ENCODE measurements at regions not wholly inside any gene's neighbourhood (a gene's known extent, or its start where the extent isn't known, plus 50 kb on each side); places are given as distances from the start of the nearest gene placed in this dataset.

DNA sequence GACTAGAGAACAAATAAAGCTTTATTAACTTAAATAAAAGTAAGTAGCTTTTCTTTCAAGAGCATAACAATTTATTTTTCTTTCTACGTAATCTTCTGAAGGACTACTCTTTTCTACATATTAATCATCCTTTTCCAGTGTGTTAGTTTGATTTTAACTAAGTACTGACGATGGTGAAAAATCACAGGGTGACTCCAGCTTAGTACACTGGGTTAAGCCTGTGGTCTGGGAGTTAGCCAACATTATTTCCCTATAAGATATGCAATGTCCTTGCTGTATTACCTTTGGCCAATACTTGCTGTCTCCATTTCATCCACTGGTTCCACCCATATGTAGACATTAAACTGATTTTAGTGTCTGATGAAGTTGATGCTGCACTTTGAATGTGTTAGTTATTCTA, 508.6 kb upstream of the SUCLG2 start:
- no peaks in the 10 kb centered on the region for H3K4me1 Mint-ChIP-seq
- no peaks in the 10 kb centered on the region for H3K36me3 Mint-ChIP-seq (ENCODE audit: low read depth)
- H3K27ac Mint-ChIP-seq (ENCODE audit: unreplicated experiment), result no peak overlapping the region
- H3K27me3 Mint-ChIP-seq (ENCODE audit: low read depth), result no peaks in the 10 kb centered on the region
- no peak overlapping the region for H3K4me3 Mint-ChIP-seq
- TF ChIP-seq, protein P1, sequence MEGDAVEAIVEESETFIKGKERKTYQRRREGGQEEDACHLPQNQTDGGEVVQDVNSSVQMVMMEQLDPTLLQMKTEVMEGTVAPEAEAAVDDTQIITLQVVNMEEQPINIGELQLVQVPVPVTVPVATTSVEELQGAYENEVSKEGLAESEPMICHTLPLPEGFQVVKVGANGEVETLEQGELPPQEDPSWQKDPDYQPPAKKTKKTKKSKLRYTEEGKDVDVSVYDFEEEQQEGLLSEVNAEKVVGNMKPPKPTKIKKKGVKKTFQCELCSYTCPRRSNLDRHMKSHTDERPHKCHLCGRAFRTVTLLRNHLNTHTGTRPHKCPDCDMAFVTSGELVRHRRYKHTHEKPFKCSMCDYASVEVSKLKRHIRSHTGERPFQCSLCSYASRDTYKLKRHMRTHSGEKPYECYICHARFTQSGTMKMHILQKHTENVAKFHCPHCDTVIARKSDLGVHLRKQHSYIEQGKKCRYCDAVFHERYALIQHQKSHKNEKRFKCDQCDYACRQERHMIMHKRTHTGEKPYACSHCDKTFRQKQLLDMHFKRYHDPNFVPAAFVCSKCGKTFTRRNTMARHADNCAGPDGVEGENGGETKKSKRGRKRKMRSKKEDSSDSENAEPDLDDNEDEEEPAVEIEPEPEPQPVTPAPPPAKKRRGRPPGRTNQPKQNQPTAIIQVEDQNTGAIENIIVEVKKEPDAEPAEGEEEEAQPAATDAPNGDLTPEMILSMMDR (conservative IDR thresholded peaks at IDR 0.05), result no peak
- no peaks in the 10 kb centered on the region for H3K9me3 Mint-ChIP-seq
- no peak for DNase-seq (ENCODE audit: low read depth, low spot score)

DNA sequence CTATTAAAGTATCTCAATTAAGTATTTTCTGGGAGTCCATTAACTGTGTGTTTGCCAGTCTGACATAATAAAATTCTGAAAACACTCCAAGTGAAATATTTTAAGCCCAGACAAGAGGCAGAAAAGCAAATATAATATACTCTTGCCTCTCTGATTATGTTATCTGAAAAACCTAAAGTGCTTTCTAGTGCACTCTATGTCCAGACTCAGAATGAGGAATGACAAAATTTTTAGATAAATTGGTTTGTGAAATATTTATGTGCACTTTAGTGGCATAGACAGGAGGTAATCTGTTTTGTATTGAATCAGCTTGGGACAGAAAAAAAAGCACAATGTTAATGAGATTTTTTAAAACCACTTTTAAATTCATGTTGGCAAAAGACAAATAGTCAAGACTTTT, 508.2 kb upstream of the SUCLG2 start:
- H3K4me3 Mint-ChIP-seq, result no peak overlapping the region
- H3K36me3 Mint-ChIP-seq (ENCODE audit: low read depth), result no peaks in the 10 kb centered on the region
- no peaks in the 10 kb centered on the region for H3K4me1 Mint-ChIP-seq
- no peak for DNase-seq (ENCODE audit: low read depth, low spot score)
- no peaks in the 10 kb centered on the region for H3K27me3 Mint-ChIP-seq (ENCODE audit: low read depth)
- TF ChIP-seq, protein P1 (conservative IDR thresholded peaks at IDR 0.05), result no peak
- H3K9me3 Mint-ChIP-seq, result no peaks in the 10 kb centered on the region
- no peak overlapping the region for H3K27ac Mint-ChIP-seq (ENCODE audit: unreplicated experiment)

DNA sequence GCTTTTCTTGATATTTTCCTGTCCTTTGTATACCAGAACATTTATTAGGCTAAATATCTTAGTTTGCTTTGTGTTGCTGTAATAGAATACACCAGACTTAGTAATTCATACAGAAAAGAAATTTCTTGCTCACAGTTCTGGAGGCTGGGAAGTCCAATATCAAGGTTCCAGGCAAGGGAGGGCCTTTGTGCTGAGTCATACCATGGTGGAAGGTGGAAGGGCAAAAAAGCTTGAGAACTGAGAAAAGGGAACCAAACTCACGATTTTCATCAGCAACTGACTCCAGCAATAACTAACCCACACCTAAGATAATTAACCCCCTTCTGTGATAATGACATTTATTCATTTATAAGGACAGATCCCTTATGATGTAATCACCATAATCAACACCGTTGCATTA, 496.9 kb upstream of the SUCLG2 start:
- DNase-seq (ENCODE audit: low read depth, low spot score), result no peak
- Mint-ChIP-seq H3K4me3 (no peak overlapping the region), H3K27me3 (ENCODE audit: low read depth) (no peaks in the 10 kb centered on the region), H3K36me3 (ENCODE audit: low read depth) (no peaks in the 10 kb centered on the region), H3K27ac (ENCODE audit: unreplicated experiment) (no peak overlapping the region), H3K4me1 (no peaks in the 10 kb centered on the region), H3K9me3 (no peaks in the 10 kb centered on the region)
- TF ChIP-seq, protein P1 (conservative IDR thresholded peaks at IDR 0.05), result no peak

DNA sequence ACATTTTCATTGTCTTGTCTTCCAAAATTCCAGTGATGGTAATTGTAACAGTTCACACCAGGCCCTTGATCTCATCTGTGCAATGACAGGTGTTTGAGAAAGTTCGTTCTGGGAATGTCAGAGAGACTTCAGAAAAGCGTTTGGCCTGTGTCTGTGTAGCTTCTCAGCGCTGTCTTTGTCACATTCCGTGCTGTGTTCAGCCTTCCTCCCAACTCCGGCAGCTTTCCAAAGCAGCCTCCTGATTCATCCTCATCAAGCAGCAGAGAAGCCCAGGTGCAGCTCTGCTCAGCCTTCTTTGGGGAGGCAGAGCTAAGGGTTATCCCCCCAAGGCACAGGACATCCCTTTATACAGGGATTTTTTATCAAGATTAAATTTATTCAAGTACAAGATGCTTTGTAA, 494.0 kb upstream of the SUCLG2 start:
- H3K27me3 Mint-ChIP-seq (ENCODE audit: low read depth), result no peaks in the 10 kb centered on the region
- DNase-seq (ENCODE audit: low read depth, low spot score), result no peak
- H3K27ac Mint-ChIP-seq (ENCODE audit: unreplicated experiment), result no peak overlapping the region
- no peaks in the 10 kb centered on the region for H3K9me3 Mint-ChIP-seq
- no peaks in the 10 kb centered on the region for H3K36me3 Mint-ChIP-seq (ENCODE audit: low read depth)
- no peak overlapping the region for H3K4me3 Mint-ChIP-seq
- no peaks in the 10 kb centered on the region for H3K4me1 Mint-ChIP-seq
- TF ChIP-seq, protein P1 (conservative IDR thresholded peaks at IDR 0.05), result no peak

DNA sequence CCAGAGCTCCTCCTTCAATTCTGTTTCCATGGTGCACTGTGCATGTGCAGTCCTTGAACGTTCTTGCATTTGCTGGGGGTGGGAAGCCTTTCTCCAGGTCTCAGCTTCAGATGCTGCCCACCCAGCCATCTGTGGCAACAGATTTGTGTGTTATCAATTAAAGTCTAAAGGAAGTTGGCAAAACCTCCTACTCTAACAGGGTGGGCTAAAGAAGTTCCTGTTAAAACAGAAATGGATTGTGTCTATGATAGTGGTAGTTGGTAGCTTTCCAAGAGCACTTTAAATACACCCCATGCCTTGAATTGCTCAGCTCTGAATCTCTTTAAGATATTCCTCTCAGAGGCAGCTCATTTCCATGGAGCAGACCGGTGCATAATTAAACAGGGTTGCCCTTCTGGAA, 488.0 kb upstream of the SUCLG2 start:
- H3K9me3 Mint-ChIP-seq, result peaks cover 3% of the 10 kb centered on the region
- H3K4me3 Mint-ChIP-seq, result no peak overlapping the region
- H3K27me3 Mint-ChIP-seq (ENCODE audit: low read depth), result no peaks in the 10 kb centered on the region
- no peaks in the 10 kb centered on the region for H3K4me1 Mint-ChIP-seq
- TF ChIP-seq, protein P1 (conservative IDR thresholded peaks at IDR 0.05), result no peak
- H3K27ac Mint-ChIP-seq (ENCODE audit: unreplicated experiment), result no peak overlapping the region
- DNase-seq (ENCODE audit: low read depth, low spot score), result no peak
- H3K36me3 Mint-ChIP-seq (ENCODE audit: low read depth), result no peaks in the 10 kb centered on the region

DNA sequence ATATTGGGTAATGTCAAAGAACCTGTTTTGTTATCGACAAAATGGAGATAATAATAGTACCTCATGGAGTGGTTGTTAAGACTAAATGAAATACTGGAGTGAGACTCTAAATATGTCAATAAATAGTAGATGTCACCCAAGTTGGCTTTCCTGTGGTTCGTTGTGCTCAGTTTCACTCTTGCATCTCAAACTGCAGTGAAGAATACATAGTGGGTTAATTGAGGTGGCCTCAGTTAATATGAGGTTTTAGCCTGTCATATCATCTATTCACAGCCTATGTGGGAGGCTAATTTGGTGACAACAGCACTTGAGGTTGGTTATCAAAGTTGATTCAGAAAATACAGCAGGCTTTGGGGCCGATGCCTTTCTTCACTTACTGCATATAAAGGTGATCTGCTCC, 485.5 kb upstream of the SUCLG2 start:
- no peak for DNase-seq (ENCODE audit: low read depth, low spot score)
- H3K27me3 Mint-ChIP-seq (ENCODE audit: low read depth), result peaks cover 2% of the 10 kb centered on the region
- peaks cover 6% of the 10 kb centered on the region for H3K4me1 Mint-ChIP-seq
- no peak overlapping the region for H3K27ac Mint-ChIP-seq (ENCODE audit: unreplicated experiment)
- no peaks in the 10 kb centered on the region for H3K36me3 Mint-ChIP-seq (ENCODE audit: low read depth)
- H3K4me3 Mint-ChIP-seq, result no peak overlapping the region
- TF ChIP-seq, protein P1 (conservative IDR thresholded peaks at IDR 0.05), result no peak
- H3K9me3 Mint-ChIP-seq, result peaks cover 3% of the 10 kb centered on the region
